Amniotic stem cell (primary cell): ENCODE measurements at regions not wholly inside any gene's neighbourhood (a gene's known extent, or its start where the extent isn't known, plus 50 kb on each side); places are given as distances from the start of the nearest gene placed in this dataset.
A peak's percentile ranks its signal among the peaks of the same experiment; 100 is the strongest.
"Not testable (repeated sequence)": the region's sequence is repeated elsewhere in the genome, so short reads cannot be mapped to it uniquely, and the experiment has no call there.

Experiments
- DNase-seq: peaks from one replicate; lab custom pipeline; 2025; lab: John Stamatoyannopoulos, UW

DNA sequence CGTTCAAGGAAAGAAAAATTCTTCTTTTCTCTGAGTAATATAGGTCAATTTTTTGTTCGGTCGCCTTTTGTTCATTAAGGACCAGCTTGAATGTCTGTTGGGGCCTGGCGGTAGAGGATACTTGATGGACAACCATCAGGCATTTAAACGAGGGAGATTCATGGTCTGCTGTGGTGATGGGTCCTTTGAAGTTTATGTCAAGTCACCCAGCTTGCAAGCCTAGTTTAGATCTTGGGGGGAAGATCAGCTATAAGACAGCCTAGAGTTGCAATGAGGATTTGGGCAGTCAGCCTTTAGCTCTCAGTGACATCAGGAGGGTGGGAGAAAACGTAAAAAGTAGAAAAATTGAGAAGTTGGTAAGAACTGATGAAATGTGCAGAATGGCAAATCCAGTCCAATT, 80.2 kb upstream of the SPRY4 start:
- no peak for DNase-seq

DNA sequence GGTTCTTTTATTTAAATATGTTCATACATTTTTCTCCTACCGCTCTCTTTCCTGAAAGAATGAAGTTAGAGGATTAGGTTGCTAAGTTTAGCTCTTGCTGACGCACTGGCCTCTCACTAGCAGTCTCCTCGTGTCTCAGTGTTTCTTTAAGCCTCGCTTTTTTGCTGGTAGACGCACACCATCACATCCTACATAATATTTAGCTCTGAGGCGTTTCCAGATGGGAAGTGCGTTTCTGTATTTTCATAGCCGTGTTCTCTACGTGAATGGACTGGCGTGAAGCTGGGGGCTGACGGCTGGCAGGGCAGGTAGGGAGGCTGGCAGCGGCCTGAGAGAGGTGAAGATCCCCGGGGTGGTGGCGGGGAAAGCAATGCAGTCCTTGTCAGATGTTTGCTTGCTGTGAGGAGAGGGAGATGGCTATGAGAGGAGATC, 79.2 kb upstream of the SPRY4 start:
- no peak for DNase-seq

DNA sequence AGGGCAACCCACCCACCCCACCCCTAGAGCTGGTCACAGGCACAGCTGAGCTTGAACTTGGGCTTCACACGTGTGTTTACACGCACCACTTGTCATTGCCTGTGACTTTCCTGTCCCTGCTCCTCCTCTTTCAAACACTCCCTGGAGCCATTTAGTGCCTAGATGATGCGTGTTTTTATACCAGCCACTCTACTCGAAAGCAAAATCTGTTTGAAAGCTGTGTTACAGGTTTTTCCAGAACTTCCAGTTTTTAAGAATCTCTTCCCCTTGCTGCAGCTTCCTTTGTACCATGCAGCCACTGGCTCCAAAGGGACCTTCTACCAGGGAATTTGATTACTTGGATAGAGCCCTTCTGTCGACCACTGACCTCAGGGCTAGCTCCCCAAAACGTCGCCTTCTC, 78.8 kb upstream of the SPRY4 start:
- no peak for DNase-seq

DNA sequence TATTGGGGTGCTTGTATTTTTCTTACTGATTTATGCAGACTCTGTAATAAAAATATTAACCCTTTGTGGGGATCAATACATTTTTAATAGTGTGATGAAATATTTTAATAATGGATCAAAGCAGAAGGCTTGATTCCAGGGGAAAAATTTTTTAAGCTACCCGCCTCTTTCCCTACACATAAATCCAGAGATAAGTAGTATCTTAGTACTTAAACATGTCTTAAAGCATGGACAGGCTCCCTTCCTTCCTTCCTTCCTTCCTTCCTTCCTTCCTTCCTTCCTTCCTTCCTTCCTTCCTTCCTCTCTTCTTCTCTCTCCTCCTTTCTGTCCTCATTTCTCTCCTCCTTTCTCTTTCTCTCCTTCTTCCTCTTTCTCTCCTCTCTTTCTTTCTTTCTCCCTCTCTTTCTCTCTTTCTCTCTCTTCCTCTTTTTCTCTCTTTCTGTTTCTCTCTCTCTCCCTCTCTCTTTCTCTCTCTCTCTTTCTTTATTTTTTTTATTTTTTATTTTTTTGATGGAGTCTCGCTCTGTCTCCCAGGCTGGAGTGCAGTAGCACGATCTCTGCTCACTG, 78.0 kb upstream of the SPRY4 start:
- no peak for DNase-seq

DNA sequence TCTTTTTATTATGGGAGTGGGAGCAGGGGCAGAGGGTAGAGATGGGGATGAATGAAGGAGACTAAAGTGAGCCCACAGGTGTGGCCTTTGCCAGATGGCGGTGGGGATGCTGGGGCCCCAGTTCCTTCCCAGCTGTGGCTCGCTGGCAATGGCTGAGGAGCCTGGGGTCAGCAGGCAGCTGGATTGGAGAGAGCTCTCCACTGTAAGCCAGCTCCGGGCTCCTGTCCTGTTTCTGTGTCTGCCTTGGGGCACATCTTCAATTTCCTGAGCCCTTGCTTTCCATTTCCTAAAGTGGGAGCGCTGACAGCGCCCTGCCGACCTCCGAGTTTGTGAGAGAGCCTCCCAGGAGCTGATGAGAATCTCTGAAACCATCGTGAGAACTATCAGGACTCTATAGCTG, 75.6 kb upstream of the SPRY4 start:
- DNase-seq = no peak

DNA sequence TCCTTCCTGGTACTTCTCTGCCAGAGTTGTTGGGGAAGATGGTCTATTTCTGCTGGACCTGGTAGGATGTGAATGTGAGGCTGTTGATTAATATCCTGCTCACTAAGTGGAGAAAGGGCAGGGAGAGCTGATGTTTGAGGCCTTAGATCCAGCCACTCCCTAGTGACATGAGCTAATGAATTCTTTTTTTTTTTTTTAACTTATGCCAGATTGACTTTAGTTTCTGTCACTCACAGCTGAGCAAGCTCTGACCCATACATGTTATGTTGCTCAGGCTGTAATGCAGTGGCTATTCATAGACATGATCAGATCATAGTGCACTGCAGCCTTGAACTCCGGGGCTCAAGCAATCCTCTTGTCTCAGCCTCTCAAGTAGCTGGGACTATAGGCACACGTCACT, 75.1 kb upstream of the SPRY4 start:
- DNase-seq = no peak

DNA sequence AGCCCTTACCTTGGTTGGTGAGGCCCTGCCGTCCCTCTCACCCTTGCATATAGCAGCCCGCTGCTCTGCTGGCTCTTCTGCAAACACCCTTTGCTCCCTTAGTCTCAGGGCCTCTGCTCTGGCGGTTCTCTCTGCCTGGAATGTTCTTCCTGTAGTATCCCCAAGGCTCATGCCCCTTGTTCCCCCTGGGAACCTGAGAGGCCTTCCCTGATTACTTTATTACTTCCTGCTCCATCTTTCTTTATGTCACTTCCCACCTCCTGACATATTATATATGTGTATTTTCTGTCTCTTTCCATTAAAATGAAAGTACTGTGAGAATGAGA, 73.9 kb upstream of the SPRY4 start:
- no peak for DNase-seq

DNA sequence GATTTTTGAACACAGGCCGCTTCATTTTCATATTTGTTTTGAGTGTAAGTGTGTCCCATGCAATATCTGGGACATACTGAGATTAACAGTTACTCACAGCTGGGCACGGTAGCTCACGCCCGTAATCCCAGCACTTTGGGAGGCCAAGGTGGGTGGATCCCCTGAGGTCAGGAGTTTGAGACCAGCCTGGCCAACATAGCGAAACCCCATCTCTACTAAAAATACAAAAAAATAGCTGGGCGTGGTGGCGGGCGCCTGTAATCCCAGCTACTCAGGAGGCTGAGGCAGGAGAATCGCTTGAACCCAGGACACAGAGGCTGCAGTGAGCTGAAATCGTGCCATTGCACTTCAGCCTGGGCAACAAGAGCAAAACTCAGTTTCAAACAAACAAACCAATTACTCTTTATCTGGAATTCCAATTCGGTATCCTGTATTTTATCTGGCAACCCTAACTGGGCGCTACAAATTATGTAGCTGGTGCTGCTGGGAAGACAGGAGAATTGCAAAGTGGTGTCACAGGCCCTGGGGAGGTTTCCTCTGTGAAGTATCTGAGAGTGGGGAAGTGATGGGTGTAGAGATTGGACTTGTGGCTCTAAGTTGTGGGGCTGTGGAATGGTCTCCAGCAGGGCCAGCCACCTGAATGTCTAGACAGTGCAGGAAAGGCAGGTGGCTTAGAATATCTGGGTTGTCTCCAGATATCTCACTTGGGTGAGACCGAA, 73.3 kb upstream of the SPRY4 start:
- not testable (repeated sequence) for DNase-seq

DNA sequence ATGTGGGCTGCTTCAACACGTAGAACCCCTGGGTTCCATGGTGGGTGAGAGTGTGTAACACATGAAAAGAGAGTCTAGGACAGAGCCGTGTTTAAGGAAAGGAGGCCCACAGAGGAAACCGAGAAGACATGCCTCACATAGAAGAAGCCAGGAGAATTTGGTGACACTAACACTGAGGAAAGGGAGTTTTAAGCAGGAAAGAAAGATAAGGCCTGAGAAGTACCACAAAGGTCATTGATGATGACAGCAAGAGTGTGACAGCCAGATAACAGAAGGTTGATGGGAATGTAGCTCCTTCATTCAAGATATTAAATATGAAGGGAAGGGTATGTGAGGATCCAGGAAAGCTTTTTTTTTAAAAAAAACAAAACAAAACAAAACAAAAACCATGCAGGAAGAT, 72.4 kb upstream of the SPRY4 start:
- no peak for DNase-seq

DNA sequence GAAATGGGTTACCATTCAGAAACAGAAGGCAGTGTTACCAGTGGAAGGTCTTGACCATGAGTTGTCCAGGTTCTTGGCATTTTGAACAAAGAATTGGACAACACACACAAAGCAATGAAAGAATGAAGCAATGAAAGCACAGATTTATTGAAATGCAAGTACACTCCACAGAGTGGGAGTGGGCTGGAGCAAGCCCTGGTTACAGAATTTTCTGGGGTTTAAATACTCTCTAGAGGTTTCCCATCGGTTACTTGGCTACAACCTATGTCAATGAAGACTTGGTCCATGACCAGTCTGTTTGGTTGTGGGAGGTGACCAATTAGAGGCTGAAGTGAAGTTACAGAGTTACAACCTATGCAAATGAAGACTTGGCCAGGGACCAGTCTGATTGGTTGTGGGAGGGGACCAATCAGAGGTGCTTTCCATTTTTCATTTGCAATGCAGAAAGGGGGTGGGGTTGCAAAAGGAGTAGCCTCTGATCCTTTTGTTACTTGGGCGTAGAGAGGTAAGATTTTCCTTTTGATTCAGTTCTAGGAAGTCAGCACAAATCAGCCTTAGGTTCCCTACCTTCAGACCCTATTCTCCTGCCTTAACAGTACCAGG, 71.7 kb upstream of the SPRY4 start:
- no peak for DNase-seq

DNA sequence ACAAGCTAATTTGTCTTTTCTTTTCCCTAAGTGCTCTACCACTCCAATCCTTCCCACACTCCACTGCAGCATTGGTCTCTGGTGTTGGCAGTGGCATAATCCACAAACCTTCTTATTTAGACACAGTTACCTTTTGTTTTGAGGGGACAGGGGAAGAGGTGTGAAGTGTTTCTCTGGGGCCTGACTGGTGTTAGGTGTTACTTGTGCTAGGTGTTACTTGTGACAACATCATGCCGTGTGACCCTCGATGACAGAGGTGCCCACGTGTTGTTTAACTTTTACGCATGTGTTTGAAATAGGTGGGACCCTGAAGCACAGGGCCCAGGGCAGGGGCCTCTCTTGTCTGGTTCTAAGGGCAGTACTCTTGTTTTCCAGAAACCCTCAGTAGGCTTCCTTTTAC, 70.5 kb upstream of the SPRY4 start:
- no peak for DNase-seq

DNA sequence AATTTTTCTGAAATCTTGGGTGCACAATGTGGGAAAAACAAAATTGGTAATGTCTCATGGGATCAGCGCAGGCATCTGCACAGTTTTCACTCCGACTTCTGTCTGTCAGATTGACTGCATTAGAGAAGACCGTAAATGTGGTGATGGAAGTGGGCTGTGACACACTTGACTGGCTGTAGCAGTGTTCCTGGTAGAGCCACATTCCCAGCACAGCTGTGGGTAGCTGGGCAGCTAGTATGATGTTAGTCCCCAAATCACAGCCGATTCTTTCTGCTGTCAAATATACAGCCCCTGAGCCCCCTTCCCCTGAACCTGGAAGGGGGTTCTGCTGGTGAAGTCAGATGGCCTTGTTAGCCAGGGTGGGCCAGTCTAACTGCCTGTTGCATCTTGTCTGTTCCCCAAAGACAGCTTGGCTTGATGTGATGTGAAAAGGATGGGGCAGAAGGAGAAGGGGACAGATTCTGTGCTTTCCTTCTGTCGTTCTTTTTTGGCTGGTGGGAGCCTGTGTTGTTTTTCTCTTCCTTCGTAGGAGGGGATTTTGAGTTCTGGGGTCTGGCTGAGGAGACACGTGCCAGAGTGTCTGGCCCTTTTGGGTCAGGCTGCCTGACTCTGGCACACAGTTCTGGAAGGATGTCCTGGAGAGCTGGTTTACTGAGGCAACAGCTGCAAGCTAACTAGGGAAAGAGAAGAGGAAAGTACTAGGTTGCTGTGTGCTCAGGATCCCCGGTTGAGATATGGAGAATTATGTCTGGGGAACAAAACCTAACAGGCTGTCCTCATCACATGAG, 66.4 kb upstream of the SPRY4 start:
- no peak for DNase-seq

DNA sequence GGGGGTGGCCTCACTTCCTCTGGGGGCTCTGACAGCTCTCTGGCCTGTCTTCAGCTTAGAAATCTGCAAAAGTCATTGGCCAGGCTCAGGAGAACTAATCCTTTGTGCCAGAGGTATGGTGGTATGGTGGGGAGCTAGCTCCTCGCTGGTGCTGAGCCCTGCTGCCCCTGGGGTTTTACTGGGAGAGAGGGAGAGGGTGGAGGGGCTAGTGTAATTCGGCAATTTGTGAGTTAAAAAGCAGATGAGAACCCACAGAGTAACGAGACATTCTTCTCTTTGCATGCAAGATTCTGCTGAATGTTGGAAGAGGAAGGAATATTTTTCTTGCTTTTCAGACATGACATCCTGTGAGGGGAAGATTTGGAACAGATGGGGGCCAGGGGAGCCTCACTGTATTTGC, 65.5 kb upstream of the SPRY4 start:
- DNase-seq = no peak

DNA sequence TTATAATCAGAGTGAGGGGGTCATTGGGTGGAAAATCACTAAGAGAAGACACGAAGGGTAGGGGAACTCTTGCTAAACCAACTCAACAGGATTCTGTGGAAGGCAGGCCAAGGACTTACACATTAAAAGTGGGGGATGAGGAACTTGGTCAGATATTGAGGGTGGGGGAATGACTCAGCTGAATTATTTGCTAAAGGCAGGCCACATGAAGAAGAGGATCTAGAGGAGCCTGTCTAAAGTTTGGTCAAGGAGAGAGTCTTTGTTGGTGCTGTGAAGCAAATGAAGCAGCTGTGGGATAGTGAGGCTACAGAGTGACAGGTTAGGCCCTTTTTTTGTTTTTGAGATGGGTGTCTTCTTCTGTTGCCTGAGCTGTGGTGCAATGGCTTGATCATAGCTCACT, 63.9 kb upstream of the SPRY4 start:
- no peak for DNase-seq

DNA sequence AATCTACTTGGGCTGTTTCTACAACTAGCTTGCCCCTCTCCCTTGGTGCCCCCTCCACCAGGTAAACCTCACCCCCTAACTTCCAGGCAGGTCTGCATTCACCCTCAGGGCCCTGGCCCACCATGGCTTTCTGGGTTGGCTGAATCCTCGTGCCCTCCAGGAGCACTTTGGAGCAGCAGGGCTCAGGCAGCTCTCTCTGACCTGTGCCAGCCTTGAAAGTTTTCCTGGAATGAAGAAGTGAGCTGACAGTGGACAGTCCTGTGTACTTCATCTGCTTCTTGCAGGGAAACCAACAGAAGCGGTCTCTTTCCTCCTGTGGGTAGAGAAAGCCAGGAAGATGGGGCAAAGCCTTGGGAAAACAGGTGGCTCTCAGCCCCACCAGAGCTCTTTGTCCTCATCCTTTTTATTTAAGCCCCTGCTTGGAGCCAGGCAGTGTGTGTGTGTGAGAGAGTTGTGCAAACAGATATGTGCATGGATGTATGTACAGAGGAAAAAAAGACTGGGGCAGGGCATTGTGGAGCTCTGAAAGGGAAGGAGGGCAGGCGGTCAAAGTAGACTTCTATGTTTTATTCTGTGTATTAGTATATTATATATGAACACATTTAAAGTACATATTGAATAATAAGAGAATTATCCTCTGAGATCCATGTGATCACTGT, 62.3 kb upstream of the SPRY4 start:
- no peak for DNase-seq

DNA sequence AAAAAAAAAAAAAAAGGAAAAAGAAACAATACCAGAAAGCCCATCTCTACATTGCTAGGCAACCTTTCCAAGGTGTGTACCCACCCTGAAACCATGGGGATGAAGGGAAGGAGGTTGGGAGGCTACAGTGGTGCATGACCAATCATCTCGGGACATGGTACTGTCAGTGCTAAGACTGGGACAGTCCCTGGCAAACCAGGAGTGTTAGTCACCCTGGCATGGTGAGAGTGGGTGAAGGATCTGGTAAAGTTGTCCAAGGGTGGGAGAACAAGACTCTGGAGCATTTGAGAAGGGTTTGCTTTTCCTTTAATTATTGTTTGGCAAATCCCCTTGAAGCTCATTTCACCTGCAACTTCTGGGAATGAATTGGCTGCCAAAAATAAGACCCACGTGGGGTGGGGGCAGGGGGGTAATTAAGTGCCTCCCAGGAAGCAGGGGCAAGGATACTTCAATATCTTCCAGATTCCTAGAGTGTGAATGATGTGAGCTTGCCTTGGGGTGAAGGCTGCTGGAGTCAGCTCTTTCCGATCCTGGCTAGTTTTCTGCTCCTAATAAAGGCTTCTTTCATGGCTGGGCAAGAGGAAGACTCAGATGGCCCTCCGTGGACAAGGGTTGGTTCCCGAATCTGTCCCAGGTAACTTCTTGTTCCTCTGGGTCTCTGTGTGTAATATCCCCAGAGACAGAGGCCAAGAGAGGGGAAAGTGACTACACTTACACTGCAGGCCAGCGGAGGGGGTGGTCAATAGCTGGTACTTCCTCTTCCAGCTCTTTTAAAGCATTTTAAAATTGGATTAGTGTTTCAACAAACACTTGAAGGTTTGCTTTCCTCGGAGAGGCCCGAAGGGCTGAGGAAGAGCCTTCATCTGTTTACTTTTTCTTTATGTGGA, 61.6 kb upstream of the SPRY4 start:
- DNase-seq = no peak

DNA sequence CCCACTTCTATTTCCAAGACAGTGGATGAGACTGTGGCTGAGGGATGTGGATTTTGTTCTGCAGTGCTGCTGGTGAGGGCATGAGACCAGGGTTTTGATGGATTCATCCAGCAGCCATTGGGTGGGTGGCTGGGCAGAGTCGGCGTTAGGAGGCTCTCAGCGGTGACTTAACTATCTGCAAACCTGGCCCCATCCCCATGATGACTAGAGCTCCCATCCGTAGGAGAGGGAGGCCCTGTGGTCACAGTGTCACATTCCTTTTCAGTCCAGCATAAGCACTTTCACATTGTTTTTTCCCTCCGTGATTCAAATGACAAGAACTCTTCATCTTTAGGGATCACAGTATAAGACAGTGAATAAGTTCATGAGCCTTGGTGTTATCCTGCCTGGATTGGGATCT, 60.4 kb upstream of the SPRY4 start:
- peak; percentile 11 for DNase-seq

DNA sequence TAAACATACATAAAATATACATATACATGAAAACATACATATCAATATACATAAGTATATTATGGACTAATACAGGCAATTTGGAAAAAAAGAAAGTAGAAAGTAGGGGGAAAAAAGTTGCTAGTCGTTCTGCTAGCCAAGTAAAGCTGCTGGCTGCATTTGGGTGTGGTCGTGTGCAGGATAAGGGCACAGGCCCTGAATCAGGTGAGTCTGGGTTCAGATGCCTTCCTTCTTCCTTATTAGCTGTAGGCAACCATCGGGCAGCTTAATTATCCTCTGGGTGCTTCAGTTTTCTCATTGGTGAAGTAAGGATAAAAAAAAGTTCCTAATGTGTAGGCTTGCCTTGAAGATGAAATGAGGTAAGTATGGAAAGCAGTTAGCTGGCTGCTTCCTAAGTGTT, 59.2 kb upstream of the SPRY4 start:
- DNase-seq = no peak

DNA sequence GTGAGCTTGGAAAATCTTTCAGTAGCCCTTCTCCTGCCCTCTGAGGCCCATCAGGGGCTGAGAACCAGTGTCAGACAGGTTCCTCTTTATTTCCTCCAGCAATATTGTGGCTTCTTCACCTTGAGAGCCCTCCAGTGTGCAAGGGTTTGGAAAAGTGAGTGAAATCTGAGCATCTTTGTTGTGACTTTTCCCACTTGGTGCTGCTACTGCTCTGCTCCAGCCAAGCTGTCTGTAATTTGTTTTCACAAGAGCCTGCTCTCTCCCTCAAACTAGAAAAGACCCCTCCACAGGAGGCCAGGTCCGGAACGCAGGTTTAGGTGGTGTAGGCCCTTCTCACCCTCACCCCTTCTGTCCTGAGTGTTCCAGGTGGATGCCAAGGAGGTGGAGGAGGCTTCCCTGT, 57.4 kb upstream of the SPRY4 start:
- DNase-seq = no peak

DNA sequence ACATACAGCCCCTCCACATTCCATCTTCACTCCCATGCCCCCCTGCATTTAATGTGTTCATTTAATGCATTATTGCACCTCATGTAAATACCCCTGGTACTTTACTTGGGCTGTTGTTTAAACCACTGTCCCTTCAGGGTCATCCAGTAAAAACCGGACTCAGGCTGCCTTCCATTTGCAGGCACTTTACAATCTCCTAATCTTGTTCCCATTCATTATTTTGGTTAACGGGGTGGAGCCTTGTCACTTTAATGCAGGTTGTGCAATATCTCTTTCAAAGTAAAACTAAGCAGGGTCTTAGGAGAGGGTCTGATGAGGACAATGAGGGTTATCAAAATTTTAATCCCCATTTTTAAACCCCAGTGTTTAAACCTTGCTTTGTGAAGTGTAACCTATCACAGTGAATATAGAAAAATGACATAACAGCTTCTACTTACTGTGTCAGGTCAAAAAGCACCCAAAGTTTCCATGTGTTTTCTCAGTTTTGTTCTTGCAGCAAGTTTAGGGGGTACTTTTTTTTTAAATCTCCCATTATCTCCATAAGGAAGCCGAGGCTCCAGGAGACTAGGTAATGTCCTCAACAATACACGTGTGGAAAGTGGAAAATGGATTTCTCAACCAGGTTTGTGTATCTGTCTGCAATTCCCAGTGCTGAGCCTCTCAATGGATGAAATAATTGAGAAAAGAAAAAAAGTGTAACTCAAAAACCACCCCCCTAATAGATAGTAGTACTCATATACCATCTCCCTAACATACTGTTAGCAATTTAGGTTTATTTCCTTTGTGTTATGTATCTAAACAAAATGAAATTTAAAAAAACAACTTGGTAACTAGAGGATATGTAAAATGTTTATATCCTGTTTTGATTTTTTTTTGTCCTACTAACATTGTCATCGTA, 54.2 kb upstream of the SPRY4 start:
- no peak for DNase-seq
